Smooth muscle cell (in vitro differentiated cells): ENCODE measurements at regions not wholly inside any gene's neighbourhood (a gene's known extent, or its start where the extent isn't known, plus 50 kb on each side); places are given as distances from the start of the nearest gene placed in this dataset.

Source experiments
- DNase-seq: peaks from one replicate; lab custom pipeline; 2025; ENCODE audit not compliant: unreplicated experiment; lab: John Stamatoyannopoulos, UW
- H2AFZ ChIP-seq: fragments of 200-600 bp; sonication (generic); 2 replicates; pipeline ENCODE4 v1.6.0; 2016; ENCODE audit warnings: antibody characterized with exemption, low read depth, mild to moderate bottlenecking
- H3F3A ChIP-seq: fragments of 200-600 bp; sonication (generic); 2 replicates; pipeline ENCODE4 v1.6.0; 2017; ENCODE audit warnings: antibody characterized with exemption, low read depth
- H3K27ac ChIP-seq: fragments of 200-600 bp; sonication (generic); 2 replicates; pipeline ENCODE4 v1.5.1; 2016; ENCODE audit warnings: low read depth, mild to moderate bottlenecking
- H3K27me3 ChIP-seq: fragments of 200-600 bp; sonication (generic); 2 replicates; pipeline ENCODE4 v1.6.1; 2016; ENCODE audit warnings: low read depth, mild to moderate bottlenecking
- H3K36me3 ChIP-seq: fragments of 200-600 bp; sonication (generic); 2 replicates; pipeline ENCODE4 v1.5.1; 2016; ENCODE audit warnings: low read depth
- H3K4me1 ChIP-seq: fragments of 200-600 bp; sonication (generic); 2 replicates; pipeline ENCODE4 v1.5.1; 2016; ENCODE audit warnings: low read depth
- H3K4me2 ChIP-seq: fragments of 200-600 bp; sonication (generic); 2 replicates; pipeline ENCODE4 v1.6.0; 2016; ENCODE audit warnings: mild to moderate bottlenecking
- H3K4me3 ChIP-seq: fragments of 200-600 bp; sonication (generic); 2 replicates; pipeline ENCODE4 v1.5.1; 2016; ENCODE audit warnings: mild to moderate bottlenecking
- H3K79me2 ChIP-seq: fragments of 200-600 bp; sonication (generic); 2 replicates; pipeline ENCODE4 v1.6.0; 2016; ENCODE audit warnings: low read depth, mild to moderate bottlenecking
- H3K9ac ChIP-seq: fragments of 200-600 bp; sonication (generic); 2 replicates; pipeline ENCODE4 v1.6.0; 2016; ENCODE audit warnings: low read depth
- H3K9me3 ChIP-seq: fragments of 200-600 bp; sonication (generic); replicated peaks from 2 replicates; pipeline ENCODE4 v1.5.1; 2016; ENCODE audit warnings: low read depth
- H4K20me1 ChIP-seq: fragments of 200-600 bp; sonication (generic); 2 replicates; pipeline ENCODE4 v1.6.0; 2016; ENCODE audit warnings: low read depth
- CTCF ChIP-seq: fragments of 200-600 bp; sonication (generic); IDR thresholded peaks from 2 replicates; pipeline ENCODE4 v1.5.1; 2017; ENCODE audit warnings: borderline replicate concordance, mild to moderate bottlenecking, antibody characterized with exemption; ENCODE audit not compliant: insufficient read depth, poor library complexity, severe bottlenecking
- WGBS: methylation state at CpG from one replicate; pipeline ENCODE4 v1.1.7; 2016; ENCODE audit warnings: low lambda C conversion rate; 5-methylcytosine and 5-hydroxymethylcytosine counted together

GRCh38 chr9:38233796-38234355 is 158.6 kb upstream of the ALDH1B1 start:
- TF ChIP-seq CTCF, result no peak
- Histone ChIP-seq H3K4me2 (no peak overlapping the region), H3K9me3 (no peaks in the 10 kb centered on the region), H2AFZ (no peak overlapping the region), H3K4me1 (peaks cover 13% of the 10 kb centered on the region), H3K27ac (no peak overlapping the region), H3K27me3 (peaks cover 11% of the 10 kb centered on the region), H3K4me3 (no peak overlapping the region), H3F3A (no peaks in the 10 kb centered on the region), H3K36me3 (no peaks in the 10 kb centered on the region), H4K20me1 (no peaks in the 10 kb centered on the region), H3K79me2 (no peaks in the 10 kb centered on the region), H3K9ac (no peak overlapping the region)
- DNase-seq, result no peak
- WGBS, result 92% methylated on average over 9 of the region's 9 CpGs

DNA sequence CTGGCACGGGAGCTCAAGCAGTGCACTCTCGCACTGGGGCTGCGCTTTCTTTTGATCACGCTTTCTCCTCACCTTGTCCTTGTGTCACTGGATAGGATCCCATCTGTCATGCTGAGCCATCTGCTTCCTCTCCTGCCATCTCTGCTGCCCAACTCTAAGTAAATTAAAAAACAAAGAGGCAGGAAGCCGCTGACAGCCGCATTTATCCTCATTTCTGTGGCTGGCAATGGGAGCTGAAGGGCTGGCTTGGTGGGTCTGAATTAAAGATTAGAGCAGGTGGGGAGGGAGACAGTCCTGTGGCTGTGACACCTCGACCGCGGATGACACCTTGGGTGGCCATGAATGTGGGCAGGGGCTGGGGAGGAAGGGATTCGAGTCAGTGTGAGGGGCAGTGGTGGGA is 159.2 kb upstream of the ALDH1B1 start:
- no peak overlapping the region for H3K4me3 ChIP-seq
- H3K4me1 ChIP-seq, result peaks cover 18% of the 10 kb centered on the region
- TF ChIP-seq CTCF, result no peak
- no peaks in the 10 kb centered on the region for H3K79me2 ChIP-seq
- H3K36me3 ChIP-seq, result no peaks in the 10 kb centered on the region
- peaks cover 13% of the 10 kb centered on the region for H3K27me3 ChIP-seq
- WGBS, result 88% methylated on average over 10 of the region's 10 CpGs
- H3K27ac ChIP-seq, result no peak overlapping the region
- no peaks in the 10 kb centered on the region for H4K20me1 ChIP-seq
- H3F3A ChIP-seq, result no peaks in the 10 kb centered on the region
- H3K9ac ChIP-seq, result no peak overlapping the region
- H3K4me2 ChIP-seq, result no peak overlapping the region
- H3K9me3 ChIP-seq, result no peaks in the 10 kb centered on the region
- no peak for DNase-seq
- H2AFZ ChIP-seq, result no peak overlapping the region

DNA sequence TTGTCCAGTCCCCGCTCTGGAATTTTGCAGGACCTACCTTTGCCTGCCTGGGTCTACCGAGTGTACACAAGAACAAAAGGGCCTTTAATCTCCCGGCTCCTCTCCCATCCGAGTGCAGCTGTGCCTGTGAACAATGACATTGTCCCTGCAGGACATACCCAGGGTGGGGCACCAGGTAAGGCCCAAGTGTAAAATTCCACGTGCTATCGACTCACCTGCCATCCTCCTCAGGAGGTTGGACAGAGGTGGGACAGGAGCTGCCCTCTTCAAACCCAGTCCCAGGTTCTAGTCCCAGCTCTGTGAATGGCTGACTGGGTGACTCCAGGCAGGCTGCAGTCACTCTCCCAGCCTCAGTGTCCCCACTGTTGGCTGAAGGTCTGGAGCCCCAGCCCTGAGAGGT is 159.6 kb upstream of the ALDH1B1 start:
- Histone ChIP-seq H2AFZ (no peak overlapping the region), H3K27me3 (peaks cover 13% of the 10 kb centered on the region), H3K4me1 (peaks cover 22% of the 10 kb centered on the region), H4K20me1 (no peaks in the 10 kb centered on the region), H3K9me3 (no peaks in the 10 kb centered on the region), H3K9ac (no peak overlapping the region), H3K79me2 (no peaks in the 10 kb centered on the region), H3F3A (no peaks in the 10 kb centered on the region), H3K4me3 (no peak overlapping the region), H3K4me2 (no peak overlapping the region), H3K27ac (no peak overlapping the region), H3K36me3 (no peaks in the 10 kb centered on the region)
- 66% methylated on average over 6 of the region's 6 CpGs for WGBS
- DNase-seq, result no peak
- no peak for TF ChIP-seq CTCF

DNA sequence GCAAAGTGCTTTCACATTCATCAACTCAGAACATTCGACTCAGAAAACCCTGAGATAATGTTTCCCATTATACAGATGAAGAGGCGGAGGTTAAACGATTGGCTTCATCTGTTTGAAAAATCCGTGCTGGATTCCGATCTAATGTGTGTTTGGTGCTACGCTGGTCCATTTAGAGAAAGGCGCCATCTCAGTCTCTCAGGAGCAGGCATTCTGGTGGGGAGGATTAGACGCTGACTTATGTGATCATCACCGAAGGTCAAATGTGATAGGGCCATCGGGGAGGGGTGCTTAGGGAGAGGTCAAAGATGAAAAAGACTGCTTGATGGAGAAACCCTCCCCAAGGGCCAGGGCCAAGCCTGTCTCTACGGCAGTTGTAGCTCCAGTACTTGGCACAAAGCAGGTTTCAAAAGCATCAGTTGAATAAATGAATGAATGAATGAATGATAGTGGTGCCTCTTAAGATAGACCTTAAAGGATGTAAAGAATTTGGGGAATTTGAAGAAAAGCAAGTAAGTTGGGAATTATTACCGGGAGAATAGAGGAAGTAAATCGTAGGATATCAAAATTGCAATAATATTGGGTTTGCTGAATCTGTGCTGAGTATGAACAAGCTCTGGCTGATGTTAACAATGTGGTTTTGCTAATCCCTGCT is 160.6 kb upstream of the SHB start:
- no peaks in the 10 kb centered on the region for H3K9me3 ChIP-seq
- no peak overlapping the region for H2AFZ ChIP-seq
- no peaks in the 10 kb centered on the region for H3K79me2 ChIP-seq
- no peak overlapping the region for H3K9ac ChIP-seq
- peaks cover 4% of the 10 kb centered on the region for H3K27me3 ChIP-seq
- 86% methylated on average over 13 of the region's 13 CpGs for WGBS
- no peak for TF ChIP-seq CTCF
- H4K20me1 ChIP-seq, result no peaks in the 10 kb centered on the region
- no peak overlapping the region for H3K27ac ChIP-seq
- H3K4me1 ChIP-seq, result peaks cover 29% of the 10 kb centered on the region
- no peak for DNase-seq
- no peaks in the 10 kb centered on the region for H3K36me3 ChIP-seq
- no peaks in the 10 kb centered on the region for H3F3A ChIP-seq
- H3K4me3 ChIP-seq, result no peak overlapping the region
- H3K4me2 ChIP-seq, result no peak overlapping the region
